H1 (cell line): ENCODE measurements at regions not wholly inside any gene's neighbourhood (a gene's known extent, or its start where the extent isn't known, plus 50 kb on each side); places are given as distances from the start of the nearest gene placed in this dataset.

ENCODE experiments used
- KDM5A ChIP-seq: fragments of 200-600 bp; IDR thresholded peaks from 2 replicates; pipeline ENCODE4 v1.7.1; 2012; ENCODE audit warnings: mild to moderate bottlenecking, low read length, inconsistent platforms, mixed read lengths
- TCF12 ChIP-seq: IDR thresholded peaks from 2 replicates; pipeline ENCODE4 v1.6.1; 2011; ENCODE audit warnings: low read depth, mild to moderate bottlenecking, low read length

DNA sequence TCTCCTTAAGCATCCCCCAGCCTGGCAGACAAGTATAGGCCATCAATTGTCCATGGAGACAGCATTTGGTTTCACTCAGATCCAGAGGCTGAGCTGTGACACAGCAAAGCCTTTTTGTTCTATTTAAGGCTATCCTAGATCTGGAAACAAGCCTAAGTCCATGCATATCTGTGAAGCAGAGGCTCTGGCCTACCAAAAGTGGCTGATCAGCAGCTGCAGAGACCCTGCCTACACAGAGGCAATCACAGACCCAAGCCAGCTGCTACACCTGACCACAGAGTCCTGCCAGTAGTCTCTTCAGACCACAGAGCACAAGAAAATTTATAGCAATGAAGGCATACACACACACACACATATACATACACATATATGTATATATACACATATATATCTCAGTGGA lies 501.7 kb upstream of the ARPP21 start (continued):
- TF ChIP-seq TCF12 (no peak), KDM5A (no peak)
